ENCODE measurements at regions not wholly inside any gene's neighbourhood (a gene's known extent, or its start where the extent isn't known, plus 50 kb on each side); places are given as distances from the start of the nearest gene placed in this dataset.

DNA sequence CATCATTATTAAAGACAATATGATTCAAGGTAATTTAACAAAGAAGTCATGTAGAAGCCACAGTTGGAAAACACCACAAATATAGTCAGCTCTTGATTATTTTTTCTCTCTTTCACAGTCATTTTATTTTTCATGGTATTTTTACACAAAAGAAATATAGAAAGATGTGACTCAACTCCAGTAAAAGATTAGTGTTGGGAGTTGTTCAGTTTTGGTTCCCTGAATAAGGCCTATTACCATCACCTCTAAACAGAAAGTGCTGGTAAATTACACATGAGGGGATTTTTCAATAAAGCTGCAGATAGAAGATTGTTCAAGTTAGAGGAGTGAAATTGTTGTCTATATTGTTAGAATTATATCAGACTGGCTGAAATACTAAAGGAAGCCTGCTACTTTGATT is 107.0 kb downstream of the DDIT4L start:
- DNase-seq (ENCODE audit: low spot score), result no peak

GRCh38 chr4:100082852-100083251 is 107.4 kb downstream of the DDIT4L start:
- DNase-seq (ENCODE audit: low spot score), result no peak

GRCh38 chr4:100081491-100081890 is 108.8 kb downstream of the DDIT4L start:
- DNase-seq (ENCODE audit: low spot score), result no peak

- DNase-seq (ENCODE audit: low spot score), result no peak
These were observed 111.0 kb downstream of the DDIT4L start for GRCh38 chr4:100079264-100079663.

GRCh38 chr4:100076753-100077152 is 113.5 kb downstream of the DDIT4L start:
- no peak for DNase-seq (ENCODE audit: low spot score)

DNA sequence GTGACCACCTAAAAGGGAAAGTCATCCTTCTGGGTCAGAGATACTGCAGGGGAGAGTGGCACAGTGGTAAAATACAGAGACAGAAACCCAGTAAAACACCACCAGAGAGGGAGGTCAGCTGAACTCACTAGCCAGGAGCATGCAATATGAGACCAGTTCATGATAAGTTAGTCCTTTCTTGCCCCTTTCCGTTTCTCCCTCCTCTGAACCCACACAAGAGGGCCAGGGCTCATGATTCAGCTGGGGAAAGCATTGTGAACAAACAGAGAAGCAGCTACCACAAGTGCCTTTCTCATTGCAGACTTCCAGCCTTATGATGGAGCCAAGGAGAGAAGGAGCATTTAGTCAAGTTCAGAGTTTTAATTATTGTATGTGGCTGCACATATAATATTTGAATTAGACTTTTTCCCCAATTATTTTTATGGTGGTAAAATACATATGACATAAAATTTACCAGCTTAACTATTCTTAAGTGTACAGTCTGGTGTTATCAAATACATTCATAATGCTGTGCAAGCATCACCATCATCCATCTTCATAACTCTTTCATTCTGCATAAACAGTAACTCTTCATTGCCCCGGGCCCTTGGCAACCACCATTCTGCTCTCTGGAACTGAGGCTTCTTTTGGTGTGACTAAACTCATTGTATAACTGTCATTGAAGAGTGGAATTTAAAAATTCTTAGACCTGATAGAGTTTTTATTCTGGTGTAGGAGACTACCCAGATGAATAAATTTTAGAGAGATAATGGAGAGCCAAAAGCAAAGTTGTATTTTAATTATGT is 114.6 kb downstream of the DDIT4L start:
- no peak for DNase-seq (ENCODE audit: low spot score)

- DNase-seq (ENCODE audit: low spot score), result no peak
These were observed 115.2 kb downstream of the DDIT4L start for GRCh38 chr4:100075056-100075455.

GRCh38 chr4:100071506-100071905 is 118.8 kb downstream of the DDIT4L start:
- no peak for DNase-seq (ENCODE audit: low spot score)

DNA sequence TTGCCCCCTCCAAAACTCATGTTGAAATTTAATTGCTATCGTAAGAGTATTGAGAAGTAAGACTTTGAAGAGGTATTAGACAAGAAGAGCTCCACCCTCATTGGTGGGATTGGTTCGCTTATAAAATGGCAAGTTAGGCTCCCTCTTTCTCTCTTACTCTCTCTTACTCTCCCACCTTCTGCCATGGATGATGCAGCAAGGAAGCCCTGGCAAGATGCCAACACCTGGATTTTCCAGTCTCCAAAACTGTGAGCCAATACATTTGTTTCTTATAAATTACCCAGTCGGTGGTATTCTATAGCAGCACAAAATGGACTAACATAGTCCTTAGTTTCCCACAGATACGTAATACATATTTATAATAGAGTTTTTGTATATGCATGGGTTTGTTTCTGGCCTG is 119.4 kb downstream of the DDIT4L start:
- no peak for DNase-seq (ENCODE audit: low spot score)

GRCh38 chr4:100069207-100069606 is 119.1 kb upstream of the H2AZ1 start:
- DNase-seq (ENCODE audit: low spot score), result no peak

DNA sequence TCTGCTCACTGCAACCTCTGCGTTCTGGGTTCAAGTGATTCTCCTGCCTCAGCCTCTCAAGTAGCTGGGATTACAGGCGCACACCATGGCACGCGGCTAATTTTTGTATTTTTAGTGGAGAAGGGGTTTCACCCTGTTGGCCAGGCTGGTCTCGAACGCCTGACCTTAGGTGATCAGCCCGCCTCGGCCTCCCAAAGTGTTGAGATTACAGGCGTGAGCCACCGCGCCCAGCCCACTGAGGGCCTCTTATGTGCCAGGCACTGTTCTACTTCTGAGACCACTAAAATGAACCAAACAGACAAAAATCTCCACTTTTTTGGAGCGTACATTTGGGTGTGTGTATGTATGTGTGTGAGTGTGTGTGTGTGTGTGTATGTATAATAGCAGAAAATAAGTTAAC is 117.2 kb upstream of the H2AZ1 start:
- DNase-seq (ENCODE audit: low spot score), result no peak

DNA sequence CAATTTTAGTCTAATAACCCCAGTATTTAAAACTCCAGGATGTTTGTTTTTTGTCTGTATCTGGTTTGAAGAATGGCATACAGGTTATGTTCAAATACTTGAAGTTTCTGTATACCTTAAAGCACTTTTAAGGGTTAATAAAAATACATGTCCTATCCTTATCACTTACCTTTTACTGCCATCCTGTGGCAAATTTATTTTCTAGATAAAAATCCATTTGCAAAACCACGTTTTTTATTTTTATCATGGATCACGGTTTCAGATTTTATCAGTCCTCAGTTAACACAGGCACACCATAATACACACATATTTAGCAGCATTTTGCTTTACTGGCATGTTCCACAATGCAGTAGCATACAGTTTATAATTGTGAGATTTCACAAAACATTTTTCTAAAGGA is 113.3 kb upstream of the H2AZ1 start:
- no peak for DNase-seq (ENCODE audit: low spot score)

GRCh38 chr4:100062921-100063320 is 112.8 kb upstream of the H2AZ1 start:
- no peak for DNase-seq (ENCODE audit: low spot score)

GRCh38 chr4:100061835-100062234 is 111.8 kb upstream of the H2AZ1 start:
- DNase-seq (ENCODE audit: low spot score), result no peak

GRCh38 chr4:100060765-100061416 is 110.8 kb upstream of the H2AZ1 start:
- no peak for DNase-seq (ENCODE audit: low spot score)

GRCh38 chr4:100059467-100059866 is 109.4 kb upstream of the H2AZ1 start:
- no peak for DNase-seq (ENCODE audit: low spot score)

GRCh38 chr4:100056701-100057100 is 106.6 kb upstream of the H2AZ1 start:
- DNase-seq (ENCODE audit: low spot score), result no peak

- DNase-seq (ENCODE audit: low spot score), result no peak
These were observed 104.0 kb upstream of the H2AZ1 start for GRCh38 chr4:100054071-100054470.

DNA sequence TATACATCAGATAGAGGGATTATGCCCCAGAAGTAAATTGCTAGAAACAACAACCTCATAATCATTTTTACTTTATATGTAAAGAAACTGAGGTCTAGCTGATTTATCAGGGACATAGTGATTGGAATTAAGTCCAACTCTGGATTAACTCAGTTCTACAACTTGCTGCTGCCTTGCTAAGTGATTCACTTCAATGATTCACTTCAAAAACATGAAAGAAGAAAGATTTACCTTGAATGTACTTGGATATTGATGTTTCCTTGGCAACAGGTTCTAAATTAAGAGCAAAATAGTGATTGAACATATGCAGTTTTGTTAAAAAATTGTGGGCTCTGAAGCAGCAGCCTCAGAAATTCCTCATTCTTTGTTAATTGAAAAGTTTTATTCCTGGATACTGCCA is 99.8 kb upstream of the H2AZ1 start:
- DNase-seq (ENCODE audit: low spot score), result no peak

DNA sequence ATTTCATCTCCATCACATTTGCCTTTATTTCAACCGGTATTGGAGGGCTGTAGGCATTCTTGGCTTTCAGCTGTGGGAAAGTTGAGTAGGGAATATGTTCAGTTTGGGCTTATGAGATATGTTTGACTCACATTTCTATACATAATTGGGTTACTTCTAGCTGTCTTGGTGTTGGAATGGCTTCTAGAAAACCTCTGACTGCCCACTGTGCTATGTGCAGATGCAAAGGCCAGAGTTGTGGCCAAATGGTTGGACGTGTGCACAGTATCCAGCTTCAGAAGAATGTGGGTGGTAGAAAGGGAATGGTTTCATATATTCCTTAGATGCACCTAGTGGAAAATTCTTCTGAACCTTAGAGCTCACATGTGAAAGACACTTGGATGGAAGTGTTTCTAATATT is 92.6 kb upstream of the H2AZ1 start:
- no peak for DNase-seq (ENCODE audit: low spot score)

DNA sequence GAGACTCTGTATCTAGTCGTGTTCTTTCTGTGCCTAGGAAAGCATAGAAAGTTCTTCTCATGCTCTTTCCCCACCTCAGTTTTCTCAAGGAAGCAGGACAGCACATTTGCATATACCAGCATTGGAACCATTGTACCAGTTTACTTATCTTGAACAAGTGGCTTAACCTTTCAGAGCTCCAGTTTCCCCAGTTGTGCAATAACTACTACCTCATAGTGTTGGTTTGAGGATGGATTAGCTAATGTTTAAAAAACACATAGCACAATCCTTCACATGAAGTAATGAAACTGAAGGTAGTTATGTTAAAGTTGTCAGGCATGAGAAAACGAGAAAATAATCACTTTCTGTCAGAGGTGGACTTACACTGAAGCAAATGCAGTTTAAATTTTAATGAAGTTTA is 92.2 kb upstream of the H2AZ1 start:
- DNase-seq (ENCODE audit: low spot score), result no peak

DNA sequence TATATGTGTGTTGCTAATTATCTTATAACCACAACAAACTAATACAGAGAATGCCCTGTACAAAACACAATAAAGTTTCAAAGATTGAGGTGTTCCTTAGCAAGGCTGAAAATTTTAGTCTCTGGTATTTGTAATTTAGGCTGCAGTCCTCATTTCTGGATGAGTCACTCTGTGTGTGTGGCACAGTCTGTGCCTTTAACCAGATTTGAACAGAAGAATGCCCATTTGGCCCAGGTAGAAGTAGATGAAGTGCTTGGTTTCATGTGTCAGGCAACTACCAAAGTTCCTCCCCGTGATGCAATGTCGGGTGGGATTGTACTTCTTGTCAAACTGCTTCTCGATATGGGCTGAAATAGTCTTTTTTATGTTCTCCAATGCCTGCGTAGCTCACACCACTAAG is 91.6 kb upstream of the H2AZ1 start:
- DNase-seq (ENCODE audit: low spot score), result no peak

DNA sequence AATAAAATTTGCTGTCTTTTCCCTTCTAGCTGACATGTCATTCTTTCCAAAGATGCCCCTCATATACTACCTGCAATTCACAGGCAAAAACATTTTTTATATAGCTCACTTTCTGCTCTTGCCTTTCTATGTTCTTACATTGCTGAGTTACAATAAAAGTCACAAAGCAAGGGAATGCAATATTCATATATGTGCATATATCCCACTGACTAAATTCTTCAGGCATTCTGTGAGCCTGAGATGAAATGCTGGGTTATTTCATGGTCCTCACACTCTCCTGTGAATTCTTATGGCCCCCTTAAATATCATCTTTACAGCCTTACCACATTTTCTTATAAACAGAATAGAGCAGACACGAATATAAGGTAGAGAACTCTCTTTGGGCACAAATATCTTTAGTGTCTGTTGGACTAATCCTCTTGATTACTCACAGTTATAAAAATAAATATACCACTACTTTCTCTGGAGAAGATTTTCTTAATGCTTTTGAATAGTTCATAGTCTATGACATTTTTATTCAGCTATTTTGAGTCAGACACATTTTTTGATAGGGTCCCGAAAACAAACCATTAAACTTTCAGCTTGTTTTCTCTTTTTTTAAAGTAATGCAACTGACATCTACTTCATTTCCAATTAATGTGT is 84.1 kb upstream of the H2AZ1 start:
- DNase-seq (ENCODE audit: low spot score), result no peak

All from kidney capillary endothelial cell (primary cell).